ENCODE measurements at regions not wholly inside any gene's neighbourhood (a gene's known extent, or its start where the extent isn't known, plus 50 kb on each side); places are given as distances from the start of the nearest gene placed in this dataset.
"Not testable (repeated sequence)": the region's sequence is repeated elsewhere in the genome, so short reads cannot be mapped to it uniquely, and the experiment has no call there.

GRCh38 chr12:116360579-116361413 is 83.3 kb upstream of the MED13L start:
- DNase-seq (ENCODE audit: low read depth in 2 of 2) = no peak

GRCh38 chr12:116361414-116362223 is 84.1 kb upstream of the MED13L start:
- peak; percentile 11 to 43 for DNase-seq (ENCODE audit: low read depth in 2 of 2)

- DNase-seq (ENCODE audit: low read depth in 2 of 2) = no peak
These were observed 87.6 kb upstream of the MED13L start for GRCh38 chr12:116365114-116365513.

GRCh38 chr12:116365606-116366455 is 88.3 kb upstream of the MED13L start:
- DNase-seq (ENCODE audit: low read depth in 2 of 2) = no peak

- DNase-seq (ENCODE audit: low read depth in 2 of 2) = peak in 1 of 2 donors; percentile 71
These were observed 88.9 kb upstream of the MED13L start for GRCh38 chr12:116366456-116366776.

- DNase-seq (ENCODE audit: low read depth in 2 of 2) = no peak
These were observed 89.3 kb upstream of the MED13L start for GRCh38 chr12:116366824-116367223.

GRCh38 chr12:116368196-116369194 is 91.0 kb upstream of the MED13L start:
- no peak for DNase-seq (ENCODE audit: low read depth in 2 of 2)

- peak in 1 of 2 donors; percentile 14 for DNase-seq (ENCODE audit: low read depth in 2 of 2)
These were observed 92.5 kb upstream of the MED13L start for GRCh38 chr12:116370004-116370404.

- DNase-seq (ENCODE audit: low read depth in 2 of 2) = no peak
These were observed 93.5 kb upstream of the MED13L start for GRCh38 chr12:116370886-116371580.

GRCh38 chr12:116372815-116373214 is 95.3 kb upstream of the MED13L start:
- DNase-seq (ENCODE audit: low read depth in 2 of 2) = peak; percentile 43 to 76

- DNase-seq (ENCODE audit: low read depth in 2 of 2) = no peak
These were observed 96.2 kb upstream of the MED13L start for GRCh38 chr12:116373572-116374206.

GRCh38 chr12:116374207-116374606 is 96.7 kb upstream of the MED13L start:
- no peak for DNase-seq (ENCODE audit: low read depth in 2 of 2)

- no peak for DNase-seq (ENCODE audit: low read depth in 2 of 2)
These were observed 97.9 kb upstream of the MED13L start for GRCh38 chr12:116375278-116375842.

GRCh38 chr12:116376354-116377193 is 99.1 kb upstream of the MED13L start:
- peak; percentile 79 to 93 for DNase-seq (ENCODE audit: low read depth in 2 of 2)

GRCh38 chr12:116377194-116377571 is 99.7 kb upstream of the MED13L start:
- not testable (repeated sequence) for DNase-seq (ENCODE audit: low read depth in 2 of 2)

- no peak for DNase-seq (ENCODE audit: low read depth in 2 of 2)
These were observed 100.5 kb upstream of the MED13L start for GRCh38 chr12:116378002-116378401.

GRCh38 chr12:116380108-116380507 is 102.6 kb upstream of the MED13L start:
- no peak for DNase-seq (ENCODE audit: low read depth in 2 of 2)

GRCh38 chr12:116380740-116381139 is 103.2 kb upstream of the MED13L start:
- DNase-seq (ENCODE audit: low read depth in 2 of 2) = not testable (repeated sequence)

Measured in lung microvascular endothelial cell (primary cell).